Fibroblast of the aortic adventitia (primary cell): ENCODE measurements at regions not wholly inside any gene's neighbourhood (a gene's known extent, or its start where the extent isn't known, plus 50 kb on each side); places are given as distances from the start of the nearest gene placed in this dataset.

Source experiments
- DNase-seq: peaks from one replicate; pipeline ENCODE4 v3.0.0-alpha.2; 2010; ENCODE audit warnings: low read depth
- H3K4me3 ChIP-seq: 2 replicates; pipeline ENCODE4 v1.5.1; 2011; ENCODE audit warnings: low read depth, mild to moderate bottlenecking, control low read depth, low read length, moderate library complexity
- CTCF ChIP-seq: IDR thresholded peaks from 2 replicates; pipeline ENCODE4 v1.5.1; 2011; ENCODE audit warnings: mild to moderate bottlenecking, low read length, control low read depth, inconsistent platforms; ENCODE audit not compliant: insufficient read depth

- no peak for DNase-seq
- no peak overlapping the region for H3K4me3 ChIP-seq
- TF ChIP-seq CTCF, result no peak
Measured at GRCh38 chr7:46581268-46581667, 660.2 kb upstream of the IGFBP3 start.

GRCh38 chr7:46580766-46581165 is 659.7 kb upstream of the IGFBP3 start:
- no peak for TF ChIP-seq CTCF

GRCh38 chr7:46577394-46577793 is 656.3 kb upstream of the IGFBP3 start:
- no peak for TF ChIP-seq CTCF
- H3K4me3 ChIP-seq, result no peak overlapping the region
- DNase-seq, result no peak

More at GRCh38 chr7:46580766-46581165, 659.7 kb upstream of the IGFBP3 start:
- no peak overlapping the region for H3K4me3 ChIP-seq
- no peak for DNase-seq

- peak; percentile 83 for DNase-seq
- no peak overlapping the region for H3K4me3 ChIP-seq
- no peak for TF ChIP-seq CTCF
Measured at GRCh38 chr7:46576950-46577349, 655.9 kb upstream of the IGFBP3 start.

GRCh38 chr7:46572691-46573090 is 651.6 kb upstream of the IGFBP3 start:
- no peak for DNase-seq
- TF ChIP-seq CTCF, result no peak
- H3K4me3 ChIP-seq, result no peak overlapping the region

- no peak for TF ChIP-seq CTCF
- no peak for DNase-seq
- H3K4me3 ChIP-seq, result no peak overlapping the region
Measured at GRCh38 chr7:46571996-46572395, 650.9 kb upstream of the IGFBP3 start.

GRCh38 chr7:46569133-46569465 is 648.0 kb upstream of the IGFBP3 start:
- no peak for DNase-seq
- no peak overlapping the region for H3K4me3 ChIP-seq
- no peak for TF ChIP-seq CTCF
